Parathyroid adenoma (tissue), 2 donors: ENCODE measurements at regions not wholly inside any gene's neighbourhood (a gene's known extent, or its start where the extent isn't known, plus 50 kb on each side); places are given as distances from the start of the nearest gene placed in this dataset.

ENCODE experiments used
- H2AFZ ChIP-seq: fragments of 300-600 bp; sonication (generic); one replicate; pipeline ENCODE4 v1.7.0; 2017; ENCODE audit warnings: antibody characterized with exemption, mild to moderate bottlenecking
- H3K27ac ChIP-seq: fragments of 300-600 bp; sonication (generic); one replicate; pipeline ENCODE4 v1.7.0; 2017
- H3K27me3 ChIP-seq: fragments of 300-600 bp; sonication (generic); one replicate; pipeline ENCODE4 v1.7.0; 2017; ENCODE audit warnings: low read length; ENCODE audit not compliant: control insufficient read depth, insufficient read depth
- H3K36me3 ChIP-seq: fragments of 300-600 bp; sonication (generic); one replicate; pipeline ENCODE4 v1.7.0; 2017; ENCODE audit warnings: low read length; ENCODE audit not compliant: control insufficient read depth, insufficient read depth
- H3K4me1 ChIP-seq: fragments of 300-600 bp; sonication (generic); one replicate; pipeline ENCODE4 v1.7.0; 2017; ENCODE audit warnings: control low read depth
- H3K4me2 ChIP-seq: fragments of 300-600 bp; sonication (generic); one replicate; pipeline ENCODE4 v1.7.0; 2017; ENCODE audit warnings: low read length
- H3K4me3 ChIP-seq: fragments of 300-600 bp; sonication (generic); one replicate; pipeline ENCODE4 v1.7.0; 2017; ENCODE audit warnings: low read depth, low read length
- H3K79me2 ChIP-seq: fragments of 300-600 bp; sonication (generic); one replicate; pipeline ENCODE4 v1.7.0; 2017; ENCODE audit warnings: control low read depth
- H3K9ac ChIP-seq: fragments of 300-600 bp; sonication (generic); one replicate; pipeline ENCODE4 v1.7.0; 2017; ENCODE audit warnings: mild to moderate bottlenecking
- H3K9me3 ChIP-seq: fragments of 300-600 bp; sonication (generic); one replicate; pipeline ENCODE4 v1.7.0; 2017; ENCODE audit warnings: low read length; ENCODE audit not compliant: control insufficient read depth
- CTCF ChIP-seq: fragments of 300-600 bp; sonication (generic); IDR thresholded peaks from one replicate; pipeline ENCODE4 v1.7.0; 2017; ENCODE audit warnings: antibody characterized with exemption, mild to moderate bottlenecking
- donor health status: primary hyperparathyroidism.

- no peaks in the 10 kb centered on the region for H3K9me3 ChIP-seq
- no peak overlapping the region for H2AFZ ChIP-seq
- no peak overlapping the region for H3K27ac ChIP-seq
- no peak overlapping the region for H3K9ac ChIP-seq
- no peaks in the 10 kb centered on the region for H3K4me1 ChIP-seq
- H3K4me3 ChIP-seq, result no peak overlapping the region
- no peak overlapping the region for H3K4me2 ChIP-seq
- no peaks in the 10 kb centered on the region for H3K79me2 ChIP-seq
- H3K27me3 ChIP-seq, result no peaks in the 10 kb centered on the region
- no peaks in the 10 kb centered on the region for H3K36me3 ChIP-seq
- TF ChIP-seq CTCF, result no peak
Measured at GRCh38 chr7:46897381-46897780, 684.5 kb downstream of the TNS3 start.

- no peaks in the 10 kb centered on the region for H3K79me2 ChIP-seq
- no peak overlapping the region for H3K4me2 ChIP-seq
- H2AFZ ChIP-seq, result no peak overlapping the region
- no peak overlapping the region for H3K9ac ChIP-seq
- H3K4me1 ChIP-seq, result no peaks in the 10 kb centered on the region
- H3K9me3 ChIP-seq, result no peaks in the 10 kb centered on the region
- H3K4me3 ChIP-seq, result no peak overlapping the region
- TF ChIP-seq CTCF, result no peak
- H3K36me3 ChIP-seq, result no peaks in the 10 kb centered on the region
- no peak overlapping the region for H3K27ac ChIP-seq
- H3K27me3 ChIP-seq, result no peaks in the 10 kb centered on the region
Measured at GRCh38 chr7:46886669-46887374, 695.1 kb downstream of the TNS3 start.

- H3K79me2 ChIP-seq, result no peaks in the 10 kb centered on the region
- no peaks in the 10 kb centered on the region for H3K9me3 ChIP-seq
- TF ChIP-seq CTCF, result no peak
- H3K27ac ChIP-seq, result no peak overlapping the region
- H3K27me3 ChIP-seq, result no peaks in the 10 kb centered on the region
- H3K36me3 ChIP-seq, result no peaks in the 10 kb centered on the region
- H2AFZ ChIP-seq, result no peak overlapping the region
- no peak overlapping the region for H3K9ac ChIP-seq
- no peaks in the 10 kb centered on the region for H3K4me1 ChIP-seq
- H3K4me3 ChIP-seq, result no peak overlapping the region
- H3K4me2 ChIP-seq, result no peak overlapping the region
Measured at GRCh38 chr7:46885167-46885566, 696.7 kb downstream of the TNS3 start.

GRCh38 chr7:46881507-46882127 is 700.3 kb downstream of the TNS3 start:
- Histone ChIP-seq H3K79me2 (no peaks in the 10 kb centered on the region), H3K4me3 (no peak overlapping the region), H3K4me2 (no peak overlapping the region), H3K9ac (no peak overlapping the region), H3K27ac (no peak overlapping the region), H2AFZ (no peak overlapping the region), H3K27me3 (no peaks in the 10 kb centered on the region), H3K4me1 (no peaks in the 10 kb centered on the region), H3K9me3 (no peaks in the 10 kb centered on the region), H3K36me3 (no peaks in the 10 kb centered on the region)
- TF ChIP-seq CTCF, result no peak
